Panc1 (cell line): ENCODE measurements at regions not wholly inside any gene's neighbourhood (a gene's known extent, or its start where the extent isn't known, plus 50 kb on each side); places are given as distances from the start of the nearest gene placed in this dataset.

ENCODE experiments used
- ATAC-seq: fragments of 200-7000 bp; cut with Tn5 transposase; 2 replicates; pipeline ENCODE4 v1.9.1; 2020; ENCODE audit warnings: mild to moderate bottlenecking, moderate library complexity
- BruUV-seq: library from RNA; stranded (reverse); fragments of 400-500 nt; replicated peaks from 2 replicates; lab custom pipeline; 2021; lab: Mats Ljungman, UMichigan
- CTCF ChIA-PET: fragments of 300-600 bp; sonication (Branson Sonifier 250); formaldehyde crosslinking; loops from one replicate; lab custom pipeline; 2022; ENCODE audit warnings: antibody characterized with exemption; lab: Charles Lee
- POLR2A ChIA-PET: fragments of 300-600 bp; sonication (Branson Sonifier 250); formaldehyde crosslinking; loops from one replicate; lab custom pipeline; 2022; ENCODE audit warnings: antibody characterized with exemption; lab: Charles Lee
- DNase-seq: peaks from one replicate; pipeline ENCODE4 v3.0.0-alpha.2; 2010; ENCODE audit warnings: low read depth, low spot score
- H3K27ac ChIP-seq: 2 replicates; pipeline ENCODE4 v1.5.1; 2011; ENCODE audit warnings: mild to moderate bottlenecking, low read length, inconsistent platforms
- H3K27me3 ChIP-seq: fragments of 200-500 bp; sonication (Bioruptor generic); 2 replicates; pipeline ENCODE4 v1.6.0; 2014; ENCODE audit warnings: low read length, inconsistent platforms; ENCODE audit not compliant: control insufficient read depth, insufficient read depth
- H3K36me3 ChIP-seq: fragments of 200-500 bp; sonication (Bioruptor generic); 2 replicates; pipeline ENCODE4 v1.5.1; 2014; ENCODE audit warnings: inconsistent platforms, mild to moderate bottlenecking, low read length, moderate library complexity; ENCODE audit not compliant: control insufficient read depth, insufficient read depth
- H3K4me1 ChIP-seq: 2 replicates; pipeline ENCODE4 v1.5.1; 2011; ENCODE audit warnings: inconsistent platforms, mild to moderate bottlenecking, low read length, moderate library complexity; ENCODE audit not compliant: control insufficient read depth, insufficient read depth
- H3K4me3 ChIP-seq, 2 experiments: 2 replicates each; pipeline ENCODE4 v1.5.1; 2011 to 2012; ENCODE audit warnings: low read depth in 2 of 2, low read length in 2 of 2, mild to moderate bottlenecking in 2 of 2, inconsistent platforms in 1 of 2, moderate library complexity in 1 of 2
- H3K9me3 ChIP-seq: fragments of 200-500 bp; sonication (Bioruptor generic); 2 replicates; pipeline ENCODE4 v1.5.1; 2014; ENCODE audit warnings: low read depth, mild to moderate bottlenecking, inconsistent platforms, low read length, moderate library complexity; ENCODE audit not compliant: control insufficient read depth, insufficient read depth
- CTCF ChIP-seq: fragments of 450-650 bp; IDR thresholded peaks from 2 replicates; pipeline ENCODE4 v1.5.1; 2017; ENCODE audit warnings: mild to moderate bottlenecking
- POLR2AphosphoS5 ChIP-seq: IDR thresholded peaks from 2 replicates; pipeline ENCODE4 v1.6.1; 2012; ENCODE audit warnings: mild to moderate bottlenecking, low read depth, low read length, moderate library complexity
- SIN3A ChIP-seq: IDR thresholded peaks from 2 replicates; pipeline ENCODE4 v1.6.1; 2012; ENCODE audit warnings: low read depth, mild to moderate bottlenecking, low read length, moderate library complexity, borderline replicate concordance; ENCODE audit not compliant: insufficient read depth
- TCF7L2 ChIP-seq: IDR thresholded peaks from 2 replicates; pipeline ENCODE4 v1.6.1; 2011; ENCODE audit warnings: mild to moderate bottlenecking, low read depth, low read length, inconsistent platforms
- in situ Hi-C: cut with HindIII; loops from 2 replicates; pipeline ENCODE4 v1.10.0; 2016; ENCODE audit warnings: low sequenced_read_pairs, low pct_unique_long_range_greater_than_20kb
- intact Hi-C: fragments of 100-400 bp; cut with micrococcal nuclease; formaldehyde crosslinking; loops from one replicate; pipeline ENCODE4 v1.10.0; 2022; ENCODE audit not compliant: unreplicated experiment
- TF ChIP-seq, protein P1 (sequence below), 2 experiments: IDR thresholded peaks; 2 replicates each; pipeline ENCODE4 v1.6.1; 2011 to 2012; ENCODE audit warnings: low read depth in 2 of 2, control low read depth in 1 of 2, low read length in 1 of 2, mild to moderate bottlenecking in 1 of 2, moderate library complexity in 1 of 2; ENCODE audit not compliant: insufficient read depth in 1 of 2

DNA sequence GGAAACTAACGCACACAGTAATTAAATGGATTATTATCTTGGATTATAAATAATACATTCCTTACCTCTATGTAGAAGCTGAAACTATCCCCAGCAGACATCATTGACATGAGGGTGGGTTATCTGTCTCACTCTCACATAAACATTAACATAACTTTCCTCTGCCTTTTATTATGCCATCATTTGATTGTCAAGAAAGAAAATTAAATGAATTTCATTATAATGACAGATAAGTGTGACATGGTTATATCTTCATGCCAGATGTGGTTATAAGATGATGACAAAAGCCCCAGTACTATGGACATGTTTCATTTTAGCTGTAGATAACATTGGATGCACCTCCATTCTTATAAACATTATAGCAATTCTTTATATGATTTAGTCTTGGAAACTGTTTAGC lies 476.5 kb downstream of the KCNT2 start:
- no TSS peak for BruUV-seq
- ATAC-seq (no peak), DNase-seq (no peak)
- ChIA-PET POLR2A (no interaction called here), CTCF (interaction anchor here (0.6 kb wide), 1 partner anchor 246 kb away, joined by 3 read pairs; no protein-coding TSS in a partner anchor)
- Histone ChIP-seq H3K4me1 (no peaks in the 10 kb centered on the region), H3K4me3 (no peak overlapping the region), H3K27me3 (no peaks in the 10 kb centered on the region), H3K9me3 (no peaks in the 10 kb centered on the region), H3K27ac (no peak overlapping the region), H3K36me3 (no peaks in the 10 kb centered on the region)
- TF ChIP-seq, protein P1, sequence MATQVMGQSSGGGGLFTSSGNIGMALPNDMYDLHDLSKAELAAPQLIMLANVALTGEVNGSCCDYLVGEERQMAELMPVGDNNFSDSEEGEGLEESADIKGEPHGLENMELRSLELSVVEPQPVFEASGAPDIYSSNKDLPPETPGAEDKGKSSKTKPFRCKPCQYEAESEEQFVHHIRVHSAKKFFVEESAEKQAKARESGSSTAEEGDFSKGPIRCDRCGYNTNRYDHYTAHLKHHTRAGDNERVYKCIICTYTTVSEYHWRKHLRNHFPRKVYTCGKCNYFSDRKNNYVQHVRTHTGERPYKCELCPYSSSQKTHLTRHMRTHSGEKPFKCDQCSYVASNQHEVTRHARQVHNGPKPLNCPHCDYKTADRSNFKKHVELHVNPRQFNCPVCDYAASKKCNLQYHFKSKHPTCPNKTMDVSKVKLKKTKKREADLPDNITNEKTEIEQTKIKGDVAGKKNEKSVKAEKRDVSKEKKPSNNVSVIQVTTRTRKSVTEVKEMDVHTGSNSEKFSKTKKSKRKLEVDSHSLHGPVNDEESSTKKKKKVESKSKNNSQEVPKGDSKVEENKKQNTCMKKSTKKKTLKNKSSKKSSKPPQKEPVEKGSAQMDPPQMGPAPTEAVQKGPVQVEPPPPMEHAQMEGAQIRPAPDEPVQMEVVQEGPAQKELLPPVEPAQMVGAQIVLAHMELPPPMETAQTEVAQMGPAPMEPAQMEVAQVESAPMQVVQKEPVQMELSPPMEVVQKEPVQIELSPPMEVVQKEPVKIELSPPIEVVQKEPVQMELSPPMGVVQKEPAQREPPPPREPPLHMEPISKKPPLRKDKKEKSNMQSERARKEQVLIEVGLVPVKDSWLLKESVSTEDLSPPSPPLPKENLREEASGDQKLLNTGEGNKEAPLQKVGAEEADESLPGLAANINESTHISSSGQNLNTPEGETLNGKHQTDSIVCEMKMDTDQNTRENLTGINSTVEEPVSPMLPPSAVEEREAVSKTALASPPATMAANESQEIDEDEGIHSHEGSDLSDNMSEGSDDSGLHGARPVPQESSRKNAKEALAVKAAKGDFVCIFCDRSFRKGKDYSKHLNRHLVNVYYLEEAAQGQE (IDR thresholded peaks at IDR 0.05; ENCODE audit: insufficient read depth in 1 of 2, low read depth in 2 of 2, low read length in 1 of 2): no peak
- TF ChIP-seq TCF7L2: no peak
- no peak for TF ChIP-seq CTCF
- in situ Hi-C loops: no loop called here
- intact Hi-C loops: no loop called here

GRCh38 chr1:196128835-196129234 lies 479.4 kb downstream of the KCNT2 start:
- BruUV-seq: no TSS peak
- in situ Hi-C loops: no loop called here

More at GRCh38 chr1:196128835-196129234, 479.4 kb downstream of the KCNT2 start:
- ChIA-PET POLR2A (no interaction called here), CTCF (no interaction called here)
- Histone ChIP-seq H3K9me3 (no peaks in the 10 kb centered on the region), H3K36me3 (no peaks in the 10 kb centered on the region), H3K27ac (no peak overlapping the region), H3K27me3 (no peaks in the 10 kb centered on the region), H3K4me1 (no peaks in the 10 kb centered on the region), H3K4me3 (no peak overlapping the region)
- ATAC-seq (no peak), DNase-seq (no peak)
- TF ChIP-seq POLR2AphosphoS5 (no peak), SIN3A (no peak), CTCF (no peak), TCF7L2 (no peak)
- TF ChIP-seq, protein P1 (IDR thresholded peaks at IDR 0.05; ENCODE audit: insufficient read depth in 1 of 2, low read depth in 2 of 2, low read length in 1 of 2): no peak
- intact Hi-C loops: no loop called here
